GM12878 (cell line): ENCODE measurements at regions not wholly inside any gene's neighbourhood (a gene's known extent, or its start where the extent isn't known, plus 50 kb on each side); places are given as distances from the start of the nearest gene placed in this dataset.

Source experiments
- CREB1 ChIP-seq: IDR thresholded peaks from 2 replicates; pipeline ENCODE4 v1.6.1; 2012; ENCODE audit warnings: low read depth, mild to moderate bottlenecking, inconsistent platforms
- EP300 ChIP-seq, 2 experiments: fragments of 150-350 bp in 1 of 2; IDR thresholded peaks; 2 replicates each; pipeline ENCODE4 v1.6.1; 2011 to 2012; ENCODE audit warnings: low read depth in 2 of 2, low read length in 2 of 2, borderline replicate concordance in 1 of 2, improper control_type of control experiment in 1 of 2, inconsistent platforms in 1 of 2; ENCODE audit not compliant: control insufficient read depth in 1 of 2
- FOXM1 ChIP-seq: IDR thresholded peaks from 2 replicates; pipeline ENCODE4 v1.6.1; 2012; ENCODE audit warnings: low read depth, mild to moderate bottlenecking, inconsistent platforms, low read length, moderate library complexity
- JUND ChIP-seq: IDR thresholded peaks from 2 replicates; pipeline ENCODE4 v1.6.1; 2012; ENCODE audit warnings: low read depth, mild to moderate bottlenecking, low read length, improper control_type of control experiment, moderate library complexity
- POLR2AphosphoS5 ChIP-seq: IDR thresholded peaks from 2 replicates; pipeline ENCODE4 v1.6.1; 2011; ENCODE audit warnings: mild to moderate bottlenecking, low read length, inconsistent platforms
- WRNIP1 ChIP-seq: IDR thresholded peaks from 2 replicates; pipeline ENCODE4 v1.6.1; 2011; ENCODE audit warnings: low read depth, low read length, improper control_type of control experiment, borderline replicate concordance
- TF ChIP-seq, protein P1 (sequence below), 3 experiments: IDR thresholded peaks in 2 of 3; conservative IDR thresholded peaks in 1 of 3; 2 replicates each; pipeline ENCODE4 v1.5.1; 2011; ENCODE audit warnings: low read depth in 3 of 3, low read length in 3 of 3, mild to moderate bottlenecking in 3 of 3, control low read depth in 2 of 3, moderate library complexity in 2 of 3, inconsistent platforms in 1 of 3, mixed read lengths in 1 of 3; ENCODE audit not compliant: control insufficient read depth in 2 of 3, insufficient read depth in 1 of 3; ENCODE audit errors: extremely low read depth in 1 of 3

DNA sequence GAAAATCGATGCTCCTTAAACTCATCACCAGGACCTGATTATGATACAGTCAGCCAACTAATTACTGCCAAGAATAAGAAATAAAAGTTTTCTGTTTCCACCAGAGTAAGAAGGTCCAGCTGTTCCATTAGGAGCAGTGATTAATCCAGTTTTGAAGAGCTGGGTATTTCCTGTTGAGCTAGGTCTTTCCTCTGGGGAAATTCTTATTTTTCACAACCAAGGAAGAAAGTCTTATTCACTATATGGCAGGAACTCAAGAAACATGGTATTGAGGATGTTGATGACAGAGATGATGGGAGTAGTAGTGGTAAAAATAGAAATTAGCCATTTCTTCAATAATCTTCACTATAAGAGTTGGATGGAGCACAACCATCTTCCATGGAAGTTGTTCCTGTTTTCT, 374.6 kb upstream of the RUNX1 start:
- TF ChIP-seq JUND (no peak), POLR2AphosphoS5 (no peak), FOXM1 (no peak), EP300 (IDR thresholded peaks at IDR 0.05; ENCODE audit: borderline replicate concordance in 1 of 2, control insufficient read depth in 1 of 2, low read depth in 2 of 2, low read length in 2 of 2) (no peak), CREB1 (no peak), WRNIP1 (no peak)
- TF ChIP-seq, protein P1, sequence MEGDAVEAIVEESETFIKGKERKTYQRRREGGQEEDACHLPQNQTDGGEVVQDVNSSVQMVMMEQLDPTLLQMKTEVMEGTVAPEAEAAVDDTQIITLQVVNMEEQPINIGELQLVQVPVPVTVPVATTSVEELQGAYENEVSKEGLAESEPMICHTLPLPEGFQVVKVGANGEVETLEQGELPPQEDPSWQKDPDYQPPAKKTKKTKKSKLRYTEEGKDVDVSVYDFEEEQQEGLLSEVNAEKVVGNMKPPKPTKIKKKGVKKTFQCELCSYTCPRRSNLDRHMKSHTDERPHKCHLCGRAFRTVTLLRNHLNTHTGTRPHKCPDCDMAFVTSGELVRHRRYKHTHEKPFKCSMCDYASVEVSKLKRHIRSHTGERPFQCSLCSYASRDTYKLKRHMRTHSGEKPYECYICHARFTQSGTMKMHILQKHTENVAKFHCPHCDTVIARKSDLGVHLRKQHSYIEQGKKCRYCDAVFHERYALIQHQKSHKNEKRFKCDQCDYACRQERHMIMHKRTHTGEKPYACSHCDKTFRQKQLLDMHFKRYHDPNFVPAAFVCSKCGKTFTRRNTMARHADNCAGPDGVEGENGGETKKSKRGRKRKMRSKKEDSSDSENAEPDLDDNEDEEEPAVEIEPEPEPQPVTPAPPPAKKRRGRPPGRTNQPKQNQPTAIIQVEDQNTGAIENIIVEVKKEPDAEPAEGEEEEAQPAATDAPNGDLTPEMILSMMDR (IDR thresholded peaks at IDR 0.05 in 2 of 3, conservative IDR thresholded peaks at IDR 0.05 in 1 of 3; ENCODE audit: control insufficient read depth in 2 of 3, extremely low read depth in 1 of 3, insufficient read depth in 1 of 3, low read depth in 3 of 3, low read length in 3 of 3) = no peak
